HFFc6 (cell line): ENCODE measurements at regions not wholly inside any gene's neighbourhood (a gene's known extent, or its start where the extent isn't known, plus 50 kb on each side); places are given as distances from the start of the nearest gene placed in this dataset.
"Not testable (repeated sequence)": the region's sequence is repeated elsewhere in the genome, so short reads cannot be mapped to it uniquely, and the experiment has no call there.

Source experiments
- DNase-seq: peaks from one replicate; pipeline ENCODE4 v3.0.0-alpha.2; 2018
- H3K27ac Mint-ChIP-seq: 2 replicates; pipeline ENCODE4 v1.8.0; 2020; ENCODE audit warnings: mild to moderate bottlenecking, mixed read lengths
- H3K27me3 Mint-ChIP-seq: 2 replicates; pipeline ENCODE4 v1.8.0; 2021; ENCODE audit warnings: mild to moderate bottlenecking, moderate library complexity, mixed read lengths; ENCODE audit not compliant: insufficient read depth
- H3K36me3 Mint-ChIP-seq: 2 replicates; pipeline ENCODE4 v1.8.0; 2021; ENCODE audit warnings: low read depth, mixed read lengths
- H3K4me1 Mint-ChIP-seq: 2 replicates; pipeline ENCODE4 v1.8.0; 2020; ENCODE audit warnings: low read depth, mixed read lengths
- H3K4me3 Mint-ChIP-seq: 2 replicates; pipeline ENCODE4 v1.8.0; 2020; ENCODE audit warnings: mild to moderate bottlenecking, moderate library complexity, mixed read lengths
- H3K9me3 Mint-ChIP-seq: 2 replicates; pipeline ENCODE4 v1.8.0; 2020; ENCODE audit warnings: mild to moderate bottlenecking, mixed read lengths
- TF ChIP-seq, protein P1 (sequence below): fragments of 200-600 bp; sonication (generic); IDR thresholded peaks from 2 replicates; pipeline ENCODE4 v1.5.0; 2021; ENCODE audit warnings: antibody characterized with exemption, mild to moderate bottlenecking

DNA sequence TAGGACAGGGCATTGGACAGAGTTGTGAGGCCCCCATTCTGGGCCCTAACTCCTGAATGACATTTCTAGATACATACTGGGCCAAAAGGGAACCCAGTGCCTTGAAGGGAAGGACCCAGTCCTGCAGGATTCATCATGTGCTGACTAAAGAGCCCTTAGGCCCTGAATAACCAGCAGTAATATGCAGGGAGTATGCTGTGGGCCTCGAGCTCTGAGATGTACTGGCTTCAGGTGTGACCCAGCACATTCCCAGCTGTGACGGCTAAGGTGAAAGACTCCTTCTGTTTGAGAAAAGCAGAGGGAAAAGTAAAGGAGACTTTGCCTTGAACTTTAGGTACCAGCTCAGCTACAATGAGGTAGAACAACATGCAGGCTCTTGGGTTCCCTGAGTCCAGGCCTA is 138.2 kb upstream of the HUWE1 start:
- no peaks in the 10 kb centered on the region for H3K36me3 Mint-ChIP-seq
- H3K4me3 Mint-ChIP-seq, result no peak overlapping the region
- TF ChIP-seq, protein P1, sequence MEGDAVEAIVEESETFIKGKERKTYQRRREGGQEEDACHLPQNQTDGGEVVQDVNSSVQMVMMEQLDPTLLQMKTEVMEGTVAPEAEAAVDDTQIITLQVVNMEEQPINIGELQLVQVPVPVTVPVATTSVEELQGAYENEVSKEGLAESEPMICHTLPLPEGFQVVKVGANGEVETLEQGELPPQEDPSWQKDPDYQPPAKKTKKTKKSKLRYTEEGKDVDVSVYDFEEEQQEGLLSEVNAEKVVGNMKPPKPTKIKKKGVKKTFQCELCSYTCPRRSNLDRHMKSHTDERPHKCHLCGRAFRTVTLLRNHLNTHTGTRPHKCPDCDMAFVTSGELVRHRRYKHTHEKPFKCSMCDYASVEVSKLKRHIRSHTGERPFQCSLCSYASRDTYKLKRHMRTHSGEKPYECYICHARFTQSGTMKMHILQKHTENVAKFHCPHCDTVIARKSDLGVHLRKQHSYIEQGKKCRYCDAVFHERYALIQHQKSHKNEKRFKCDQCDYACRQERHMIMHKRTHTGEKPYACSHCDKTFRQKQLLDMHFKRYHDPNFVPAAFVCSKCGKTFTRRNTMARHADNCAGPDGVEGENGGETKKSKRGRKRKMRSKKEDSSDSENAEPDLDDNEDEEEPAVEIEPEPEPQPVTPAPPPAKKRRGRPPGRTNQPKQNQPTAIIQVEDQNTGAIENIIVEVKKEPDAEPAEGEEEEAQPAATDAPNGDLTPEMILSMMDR, result no peak
- H3K27ac Mint-ChIP-seq, result no peak overlapping the region
- no peaks in the 10 kb centered on the region for H3K9me3 Mint-ChIP-seq
- DNase-seq, result no peak
- H3K27me3 Mint-ChIP-seq, result peaks cover 2% of the 10 kb centered on the region
- no peaks in the 10 kb centered on the region for H3K4me1 Mint-ChIP-seq

DNA sequence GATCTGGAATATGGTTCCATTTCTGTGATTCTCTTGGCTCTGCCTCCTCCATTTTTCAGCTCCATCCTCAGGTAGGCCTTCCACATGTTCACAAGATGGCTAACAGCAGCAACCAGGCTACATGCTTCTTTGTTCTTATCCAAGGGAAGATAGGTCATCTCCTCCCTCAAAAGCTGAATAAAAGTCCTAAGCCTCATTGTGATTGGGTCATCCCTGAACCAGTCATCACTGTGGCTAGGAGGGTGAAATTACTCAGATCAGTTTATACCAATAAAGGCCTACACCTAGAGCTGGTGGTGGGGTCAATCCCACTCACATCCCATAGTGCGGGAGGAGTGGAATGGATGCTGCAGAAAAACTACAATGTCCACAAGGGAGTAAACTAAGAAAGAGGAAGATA is 131.6 kb upstream of the HUWE1 start:
- not testable (repeated sequence) for H3K36me3 Mint-ChIP-seq, H3K27ac Mint-ChIP-seq, H3K9me3 Mint-ChIP-seq, H3K4me1 Mint-ChIP-seq, H3K27me3 Mint-ChIP-seq, H3K4me3 Mint-ChIP-seq, DNase-seq

DNA sequence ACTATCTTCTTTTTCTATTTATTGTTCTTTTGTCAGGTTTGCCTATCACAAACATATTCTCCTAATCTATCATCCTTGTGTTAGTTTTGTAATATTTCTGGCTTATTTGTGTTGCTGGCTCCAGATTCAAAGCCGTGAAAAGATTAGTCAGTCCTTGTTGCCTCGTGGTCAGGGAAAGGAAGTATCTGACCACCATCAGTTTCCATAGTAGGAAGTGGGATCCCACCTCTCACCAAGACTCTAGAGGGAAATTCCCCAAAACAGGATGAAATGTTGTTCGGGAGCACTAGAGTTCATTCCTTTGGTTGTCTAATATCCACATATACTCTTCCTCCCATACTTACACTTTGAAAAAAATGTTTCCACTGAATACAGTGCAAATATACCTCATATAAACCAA is 131.0 kb upstream of the HUWE1 start:
- TF ChIP-seq, protein P1, result no peak
- Mint-ChIP-seq H3K27ac (no peak overlapping the region), H3K36me3 (no peaks in the 10 kb centered on the region), H3K4me3 (no peak overlapping the region), H3K27me3 (no peaks in the 10 kb centered on the region; the same call in 1 of the 2 replicates), H3K4me1 (no peaks in the 10 kb centered on the region), H3K9me3 (no peaks in the 10 kb centered on the region)
- DNase-seq, result no peak

DNA sequence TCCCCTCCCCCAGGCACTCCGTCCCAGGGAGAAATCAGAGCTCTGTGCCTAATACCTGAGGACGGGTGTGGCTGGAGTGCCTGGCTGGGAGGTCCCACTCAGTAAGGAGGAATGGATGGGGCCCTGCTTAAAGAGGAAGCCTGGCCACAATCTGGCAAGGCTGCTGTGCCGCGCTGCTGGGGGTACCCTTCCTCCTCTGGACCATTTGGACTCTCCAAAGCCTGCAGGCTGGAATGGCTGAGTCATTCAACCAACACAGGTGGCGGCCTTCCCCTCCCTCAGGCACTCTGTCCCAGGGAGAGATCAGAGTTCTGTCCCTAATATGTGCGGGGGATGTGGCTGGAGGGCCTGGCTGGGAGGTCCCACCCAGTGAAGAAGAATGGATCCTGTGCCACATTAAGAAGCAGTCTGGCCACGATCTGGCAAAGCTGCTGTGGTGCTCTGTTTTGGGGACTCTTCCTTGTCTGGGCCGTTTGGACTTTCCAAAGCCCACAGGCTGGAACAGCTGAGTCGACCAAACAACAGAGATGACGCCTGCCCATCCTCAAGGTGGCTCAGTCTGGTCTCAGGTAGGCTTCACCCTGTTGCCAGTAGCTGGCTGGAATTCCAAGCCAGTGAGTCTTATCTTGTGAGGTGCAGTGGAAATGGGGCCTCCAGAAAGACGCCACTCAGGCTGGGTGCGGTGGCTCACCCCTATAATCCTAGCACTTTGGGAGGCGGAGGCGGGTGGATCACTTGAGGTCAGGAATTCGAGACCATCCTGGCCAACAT is 127.3 kb upstream of the HUWE1 start:
- peaks cover 3% of the 10 kb centered on the region for H3K27me3 Mint-ChIP-seq
- no peaks in the 10 kb centered on the region for H3K36me3 Mint-ChIP-seq
- H3K4me1 Mint-ChIP-seq, result no peaks in the 10 kb centered on the region
- H3K27ac Mint-ChIP-seq, result no peak overlapping the region
- H3K4me3 Mint-ChIP-seq, result no peak overlapping the region
- TF ChIP-seq, protein P1, result no peak
- no peak for DNase-seq
- H3K9me3 Mint-ChIP-seq, result no peaks in the 10 kb centered on the region

DNA sequence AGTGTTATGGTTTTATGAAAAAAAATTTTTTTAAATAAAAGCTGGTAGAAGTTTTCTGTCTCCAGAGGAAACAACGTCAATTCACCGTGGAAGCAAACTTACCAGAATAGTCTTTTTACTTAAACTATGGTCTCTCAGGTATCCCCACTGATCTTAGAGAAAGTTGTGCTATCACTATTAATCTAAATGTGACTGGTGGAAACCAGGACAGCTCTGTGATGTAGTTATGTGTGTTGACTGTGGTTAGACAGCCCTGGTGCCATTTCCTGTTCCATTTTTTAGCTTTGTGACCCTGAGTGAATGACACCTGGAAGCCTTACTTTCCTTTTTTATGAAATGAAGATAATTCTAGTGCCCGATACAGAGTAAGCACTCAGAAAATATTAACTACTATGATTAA is 111.8 kb upstream of the HUWE1 start:
- Mint-ChIP-seq H3K27me3 (peaks cover 6% of the 10 kb centered on the region), H3K9me3 (no peaks in the 10 kb centered on the region), H3K36me3 (no peaks in the 10 kb centered on the region), H3K27ac (no peak overlapping the region), H3K4me1 (no peaks in the 10 kb centered on the region), H3K4me3 (no peak overlapping the region)
- DNase-seq, result no peak
- TF ChIP-seq, protein P1, result no peak

DNA sequence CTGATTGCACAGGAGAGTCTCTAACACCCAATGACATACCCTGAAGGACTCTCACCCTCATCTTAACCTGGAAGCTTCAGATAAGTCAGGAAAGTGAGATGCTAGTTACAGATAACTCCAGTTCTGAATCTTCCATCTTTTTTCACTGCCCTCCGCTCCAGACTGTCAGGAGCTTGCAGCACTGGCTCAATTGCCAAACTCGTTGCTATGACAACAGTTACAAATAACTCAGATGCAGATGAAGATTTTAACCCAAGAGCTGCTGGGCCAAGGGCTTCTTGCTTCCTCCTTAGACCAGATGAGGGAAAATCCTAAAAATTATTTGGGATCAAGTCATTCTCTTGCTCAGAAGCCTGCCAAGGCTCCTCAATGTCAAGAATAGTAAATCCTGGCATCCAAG is 109.1 kb upstream of the HUWE1 start:
- TF ChIP-seq, protein P1, result no peak
- Mint-ChIP-seq H3K9me3 (no peaks in the 10 kb centered on the region), H3K27me3 (peaks cover 8% of the 10 kb centered on the region), H3K4me1 (no peaks in the 10 kb centered on the region), H3K27ac (no peak overlapping the region), H3K36me3 (no peaks in the 10 kb centered on the region), H3K4me3 (no peak overlapping the region)
- DNase-seq, result no peak
